Nephron (organoid): ENCODE measurements at regions not wholly inside any gene's neighbourhood (a gene's known extent, or its start where the extent isn't known, plus 50 kb on each side); places are given as distances from the start of the nearest gene placed in this dataset.

Source experiments
- H3K27ac Mint-ChIP-seq, 3 experiments: 2 replicates each; pipeline ENCODE4 v1.8.0; 2020; ENCODE audit warnings: mixed read lengths in 3 of 3, mild to moderate bottlenecking in 2 of 3, moderate library complexity in 1 of 3
- H3K27me3 Mint-ChIP-seq: 2 replicates; pipeline ENCODE4 v1.8.0; 2021; ENCODE audit warnings: low read depth, mild to moderate bottlenecking, moderate library complexity, mixed read lengths
- H3K36me3 Mint-ChIP-seq: 2 replicates; pipeline ENCODE4 v1.8.0; 2020; ENCODE audit warnings: low read depth, mixed read lengths
- H3K4me1 Mint-ChIP-seq: 2 replicates; pipeline ENCODE4 v1.8.0; 2020; ENCODE audit warnings: mixed read lengths
- H3K4me3 Mint-ChIP-seq, 3 experiments: 2 replicates each; pipeline ENCODE4 v1.8.0; 2020; ENCODE audit warnings: mild to moderate bottlenecking in 3 of 3, mixed read lengths in 3 of 3, moderate library complexity in 2 of 3
- H3K9me3 Mint-ChIP-seq: 2 replicates; pipeline ENCODE4 v1.8.0; 2020; ENCODE audit warnings: mixed read lengths
- TF ChIP-seq, protein P1 (sequence below), 3 experiments: fragments of 200-600 bp; sonication (generic); IDR thresholded peaks; one replicate each; pipeline ENCODE4 v1.5.0; 2021; ENCODE audit warnings: antibody characterized with exemption in 3 of 3; ENCODE audit not compliant: unreplicated experiment in 3 of 3

DNA sequence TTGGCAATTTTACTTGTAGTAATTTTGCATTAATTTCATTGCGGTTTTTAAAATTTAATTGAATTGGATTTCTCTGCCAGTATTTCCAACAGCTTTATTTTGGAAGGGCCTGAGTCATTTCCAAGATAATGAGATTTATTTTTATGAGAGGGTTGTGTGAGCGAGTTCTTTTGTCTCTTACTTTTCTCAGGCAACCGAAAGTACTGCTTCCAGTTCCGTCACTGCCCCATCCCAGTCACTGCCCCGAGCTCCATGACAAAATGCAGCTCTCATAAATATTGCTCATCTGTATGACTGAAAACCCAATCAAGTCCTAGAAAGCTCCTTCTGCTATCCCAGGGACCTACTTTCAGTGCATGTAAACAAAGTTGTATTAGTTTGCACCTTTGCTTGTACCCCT, 468.4 kb upstream of the SEMA3D start:
- TF ChIP-seq, protein P1, sequence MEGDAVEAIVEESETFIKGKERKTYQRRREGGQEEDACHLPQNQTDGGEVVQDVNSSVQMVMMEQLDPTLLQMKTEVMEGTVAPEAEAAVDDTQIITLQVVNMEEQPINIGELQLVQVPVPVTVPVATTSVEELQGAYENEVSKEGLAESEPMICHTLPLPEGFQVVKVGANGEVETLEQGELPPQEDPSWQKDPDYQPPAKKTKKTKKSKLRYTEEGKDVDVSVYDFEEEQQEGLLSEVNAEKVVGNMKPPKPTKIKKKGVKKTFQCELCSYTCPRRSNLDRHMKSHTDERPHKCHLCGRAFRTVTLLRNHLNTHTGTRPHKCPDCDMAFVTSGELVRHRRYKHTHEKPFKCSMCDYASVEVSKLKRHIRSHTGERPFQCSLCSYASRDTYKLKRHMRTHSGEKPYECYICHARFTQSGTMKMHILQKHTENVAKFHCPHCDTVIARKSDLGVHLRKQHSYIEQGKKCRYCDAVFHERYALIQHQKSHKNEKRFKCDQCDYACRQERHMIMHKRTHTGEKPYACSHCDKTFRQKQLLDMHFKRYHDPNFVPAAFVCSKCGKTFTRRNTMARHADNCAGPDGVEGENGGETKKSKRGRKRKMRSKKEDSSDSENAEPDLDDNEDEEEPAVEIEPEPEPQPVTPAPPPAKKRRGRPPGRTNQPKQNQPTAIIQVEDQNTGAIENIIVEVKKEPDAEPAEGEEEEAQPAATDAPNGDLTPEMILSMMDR (IDR thresholded peaks at IDR 0.05; ENCODE audit: unreplicated experiment in 3 of 3) = no peak
- Mint-ChIP-seq H3K27ac (no peak overlapping the region), H3K4me3 (no peak overlapping the region), H3K36me3 (no peaks in the 10 kb centered on the region), H3K27me3 (no peaks in the 10 kb centered on the region), H3K4me1 (no peaks in the 10 kb centered on the region), H3K9me3 (no peaks in the 10 kb centered on the region)

DNA sequence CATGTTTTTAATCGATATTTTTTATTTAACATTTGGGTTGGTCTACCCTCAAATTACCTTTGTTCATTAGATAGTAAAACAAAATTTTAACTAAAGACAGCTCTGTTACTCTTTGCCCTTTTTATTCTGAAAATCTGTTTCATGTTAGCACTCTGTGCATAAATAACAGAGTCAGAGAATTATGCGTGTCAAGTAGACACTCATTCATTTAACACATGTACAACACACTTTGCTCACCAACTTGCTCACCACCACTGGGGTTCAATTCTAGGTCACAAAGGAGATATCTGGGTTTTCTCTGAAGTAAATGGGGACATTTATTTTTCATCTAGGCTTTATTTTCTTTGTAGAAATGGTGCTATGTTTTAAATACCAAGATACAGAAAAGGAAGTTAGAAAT, 457.4 kb upstream of the SEMA3D start:
- H3K27me3 Mint-ChIP-seq = no peaks in the 10 kb centered on the region
- H3K9me3 Mint-ChIP-seq = peaks cover 3% of the 10 kb centered on the region
- H3K36me3 Mint-ChIP-seq = no peaks in the 10 kb centered on the region
- H3K4me3 Mint-ChIP-seq = no peak overlapping the region
- peaks cover 5% of the 10 kb centered on the region for H3K4me1 Mint-ChIP-seq
- TF ChIP-seq, protein P1 (IDR thresholded peaks at IDR 0.05; ENCODE audit: unreplicated experiment in 3 of 3) = no peak
- no peak overlapping the region for H3K27ac Mint-ChIP-seq

DNA sequence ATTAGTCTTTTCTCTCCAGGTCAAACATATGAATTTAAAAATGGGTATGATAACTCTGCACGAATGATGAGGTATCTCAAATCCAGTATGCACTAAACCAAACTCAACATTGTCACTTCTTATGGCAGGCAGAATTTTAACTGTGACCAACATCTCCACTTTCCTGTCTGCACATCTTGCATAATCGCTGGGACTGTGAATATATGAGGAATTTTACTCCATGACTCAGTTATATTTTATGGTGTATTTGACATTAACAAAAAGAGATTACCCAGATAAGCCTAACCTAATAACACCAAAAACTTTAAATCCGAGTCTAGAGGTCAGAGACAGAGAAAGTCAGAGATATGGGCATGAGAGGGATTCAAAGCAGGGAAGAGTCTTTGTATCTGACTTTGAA, 454.5 kb upstream of the SEMA3D start:
- H3K27ac Mint-ChIP-seq = no peak overlapping the region
- no peaks in the 10 kb centered on the region for H3K27me3 Mint-ChIP-seq
- H3K36me3 Mint-ChIP-seq = no peaks in the 10 kb centered on the region
- H3K4me3 Mint-ChIP-seq = no peak overlapping the region
- peaks cover 5% of the 10 kb centered on the region for H3K4me1 Mint-ChIP-seq
- H3K9me3 Mint-ChIP-seq = no peaks in the 10 kb centered on the region
- TF ChIP-seq, protein P1 (IDR thresholded peaks at IDR 0.05; ENCODE audit: unreplicated experiment in 3 of 3) = no peak

DNA sequence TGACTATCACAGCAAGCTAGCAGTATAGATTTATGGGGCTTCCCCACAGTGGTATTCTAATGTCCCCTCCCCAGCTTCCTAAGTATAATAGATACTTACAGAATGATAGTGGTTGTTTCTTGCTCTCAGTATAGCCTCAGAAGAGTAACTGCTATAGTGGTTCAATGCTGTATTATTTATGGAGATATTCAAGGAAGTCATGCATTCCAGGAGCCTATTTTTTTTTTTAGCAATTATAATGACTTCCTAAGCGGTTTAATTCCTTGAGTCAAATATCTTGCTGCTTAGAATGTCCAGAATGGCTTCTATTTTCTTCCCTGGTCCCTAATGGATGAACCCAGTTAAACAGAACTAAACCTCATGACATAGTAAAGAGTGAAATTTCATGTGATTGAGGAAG, 451.5 kb upstream of the SEMA3D start:
- no peak overlapping the region for H3K4me3 Mint-ChIP-seq
- no peaks in the 10 kb centered on the region for H3K36me3 Mint-ChIP-seq
- TF ChIP-seq, protein P1 (IDR thresholded peaks at IDR 0.05; ENCODE audit: unreplicated experiment in 3 of 3) = no peak
- no peak overlapping the region for H3K27ac Mint-ChIP-seq
- no peaks in the 10 kb centered on the region for H3K27me3 Mint-ChIP-seq
- peaks cover 5% of the 10 kb centered on the region for H3K4me1 Mint-ChIP-seq
- no peaks in the 10 kb centered on the region for H3K9me3 Mint-ChIP-seq

DNA sequence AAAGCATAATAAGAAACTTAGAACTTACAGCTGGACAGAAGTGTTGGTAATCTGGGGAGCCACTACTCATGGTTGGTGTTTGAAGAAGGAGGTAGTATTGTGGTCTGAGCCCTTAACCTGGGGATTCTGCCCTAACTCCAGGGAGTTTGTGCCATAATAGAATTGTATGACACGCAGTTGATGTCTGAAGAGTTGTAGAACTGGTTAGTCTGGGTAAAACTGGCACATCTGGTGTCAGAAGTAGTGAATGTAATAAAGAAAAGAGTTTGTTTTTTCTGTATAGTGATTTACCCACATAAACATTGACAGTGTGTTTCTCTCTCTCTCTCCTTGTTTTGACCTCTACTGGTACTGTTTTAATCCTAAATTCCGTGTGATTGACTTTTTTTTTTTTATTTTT, 448.1 kb upstream of the SEMA3D start:
- no peaks in the 10 kb centered on the region for H3K9me3 Mint-ChIP-seq
- H3K27me3 Mint-ChIP-seq = no peaks in the 10 kb centered on the region
- H3K4me3 Mint-ChIP-seq = no peak overlapping the region
- no peak overlapping the region for H3K27ac Mint-ChIP-seq
- TF ChIP-seq, protein P1 (IDR thresholded peaks at IDR 0.05; ENCODE audit: unreplicated experiment in 3 of 3) = no peak
- no peaks in the 10 kb centered on the region for H3K36me3 Mint-ChIP-seq
- H3K4me1 Mint-ChIP-seq = no peaks in the 10 kb centered on the region

DNA sequence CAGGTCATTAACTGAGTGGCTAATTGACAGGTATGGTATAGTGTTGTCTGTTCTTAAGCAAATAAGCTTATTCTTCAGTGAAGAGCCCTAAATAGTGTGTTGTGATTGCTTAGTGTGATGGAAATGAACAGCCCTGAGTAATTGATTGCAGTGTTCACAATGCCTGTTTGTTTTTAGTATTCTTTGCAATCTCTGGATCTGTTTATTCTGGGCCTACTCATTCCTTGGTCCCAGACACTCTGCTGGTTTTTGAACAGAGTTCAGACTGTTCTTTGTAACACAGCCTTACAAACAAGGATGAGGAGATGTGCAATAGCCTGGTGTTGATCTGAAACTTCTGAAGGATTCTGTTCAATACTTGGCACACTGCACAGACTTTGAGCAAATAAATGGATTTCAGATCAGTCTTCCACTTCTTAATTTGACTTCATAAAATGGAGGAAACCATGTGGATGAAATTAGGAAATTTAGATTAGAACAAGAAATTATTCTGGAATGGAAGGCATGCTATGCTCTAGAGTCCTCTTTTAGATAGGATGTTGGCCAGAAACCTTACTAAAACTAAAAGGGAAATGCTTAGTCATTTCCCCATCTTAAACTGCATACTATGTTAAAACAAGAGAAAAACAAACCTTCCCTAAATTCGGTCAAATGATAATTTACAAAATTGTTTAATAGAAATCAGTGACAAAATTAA, 444.2 kb upstream of the SEMA3D start:
- H3K27ac Mint-ChIP-seq = no peak overlapping the region
- H3K27me3 Mint-ChIP-seq = no peaks in the 10 kb centered on the region
- no peak overlapping the region for H3K4me3 Mint-ChIP-seq
- H3K36me3 Mint-ChIP-seq = no peaks in the 10 kb centered on the region
- H3K9me3 Mint-ChIP-seq = no peaks in the 10 kb centered on the region
- TF ChIP-seq, protein P1 (IDR thresholded peaks at IDR 0.05; ENCODE audit: unreplicated experiment in 3 of 3) = no peak
- no peaks in the 10 kb centered on the region for H3K4me1 Mint-ChIP-seq
